ENCODE measurements at regions not wholly inside any gene's neighbourhood (a gene's known extent, or its start where the extent isn't known, plus 50 kb on each side); places are given as distances from the start of the nearest gene placed in this dataset.

GRCh38 chr6:14612016-14612980 is 494.7 kb downstream of the CD83 start:
- H3K4me3 ChIP-seq (ENCODE audit: low read depth, low read length) = no peak overlapping the region
- no peak for DNase-seq (ENCODE audit: low read depth)
- no peak for TF ChIP-seq CTCF (conservative IDR thresholded peaks at IDR 0.05; ENCODE audit: low read depth, low read length)

GRCh38 chr6:14614631-14615030 is 497.1 kb downstream of the CD83 start:
- no peak overlapping the region for H3K4me3 ChIP-seq (ENCODE audit: low read depth, low read length)
- TF ChIP-seq CTCF (conservative IDR thresholded peaks at IDR 0.05; ENCODE audit: low read depth, low read length) = no peak

GRCh38 chr6:14616656-14617055 is 499.1 kb downstream of the CD83 start:
- TF ChIP-seq CTCF (conservative IDR thresholded peaks at IDR 0.05; ENCODE audit: low read depth, low read length) = no peak
- H3K4me3 ChIP-seq (ENCODE audit: low read depth, low read length) = no peak overlapping the region
- no peak for DNase-seq (ENCODE audit: low read depth)

More at GRCh38 chr6:14614631-14615030, 497.1 kb downstream of the CD83 start:
- DNase-seq (ENCODE audit: low read depth) = no peak

GRCh38 chr6:14618759-14619418 is 501.3 kb downstream of the CD83 start:
- H3K4me3 ChIP-seq (ENCODE audit: low read depth, low read length) = no peak overlapping the region
- no peak for TF ChIP-seq CTCF (conservative IDR thresholded peaks at IDR 0.05; ENCODE audit: low read depth, low read length)
- no peak for DNase-seq (ENCODE audit: low read depth)

- no peak for DNase-seq (ENCODE audit: low read depth)
- no peak for TF ChIP-seq CTCF (conservative IDR thresholded peaks at IDR 0.05; ENCODE audit: low read depth, low read length)
- no peak overlapping the region for H3K4me3 ChIP-seq (ENCODE audit: low read depth, low read length)
Measured at GRCh38 chr6:14619419-14619781, 501.8 kb downstream of the CD83 start.

- TF ChIP-seq CTCF (conservative IDR thresholded peaks at IDR 0.05; ENCODE audit: low read depth, low read length) = no peak
Measured at GRCh38 chr6:14620522-14620921, 502.9 kb downstream of the CD83 start.

More at GRCh38 chr6:14620522-14620921, 502.9 kb downstream of the CD83 start:
- no peak overlapping the region for H3K4me3 ChIP-seq (ENCODE audit: low read depth, low read length)
- no peak for DNase-seq (ENCODE audit: low read depth)

All from epithelial cell of proximal tubule (primary cell).